ENCODE measurements at regions not wholly inside any gene's neighbourhood (a gene's known extent, or its start where the extent isn't known, plus 50 kb on each side); places are given as distances from the start of the nearest gene placed in this dataset.

DNA sequence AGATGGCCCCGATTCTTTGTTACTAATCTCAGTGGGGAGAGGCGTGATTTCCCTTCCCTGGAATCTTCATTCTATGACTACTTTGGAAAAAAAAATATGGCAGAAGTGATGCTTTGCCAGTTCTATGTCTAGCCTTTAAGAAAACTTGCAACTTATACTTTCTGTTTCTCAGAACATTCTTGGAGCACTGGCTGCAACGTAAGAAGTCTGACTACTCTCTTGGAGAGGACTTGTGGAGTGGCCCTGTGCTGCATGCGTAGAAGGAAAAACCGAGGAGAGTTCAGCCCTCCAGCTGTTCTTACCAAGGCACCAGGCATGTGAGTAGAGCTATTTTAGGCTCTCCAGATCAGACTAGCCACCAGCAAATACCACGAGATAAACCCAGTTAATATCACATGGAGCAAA lies 77.6 kb upstream of the STXBP5 start:
- TF ChIP-seq, protein P1, sequence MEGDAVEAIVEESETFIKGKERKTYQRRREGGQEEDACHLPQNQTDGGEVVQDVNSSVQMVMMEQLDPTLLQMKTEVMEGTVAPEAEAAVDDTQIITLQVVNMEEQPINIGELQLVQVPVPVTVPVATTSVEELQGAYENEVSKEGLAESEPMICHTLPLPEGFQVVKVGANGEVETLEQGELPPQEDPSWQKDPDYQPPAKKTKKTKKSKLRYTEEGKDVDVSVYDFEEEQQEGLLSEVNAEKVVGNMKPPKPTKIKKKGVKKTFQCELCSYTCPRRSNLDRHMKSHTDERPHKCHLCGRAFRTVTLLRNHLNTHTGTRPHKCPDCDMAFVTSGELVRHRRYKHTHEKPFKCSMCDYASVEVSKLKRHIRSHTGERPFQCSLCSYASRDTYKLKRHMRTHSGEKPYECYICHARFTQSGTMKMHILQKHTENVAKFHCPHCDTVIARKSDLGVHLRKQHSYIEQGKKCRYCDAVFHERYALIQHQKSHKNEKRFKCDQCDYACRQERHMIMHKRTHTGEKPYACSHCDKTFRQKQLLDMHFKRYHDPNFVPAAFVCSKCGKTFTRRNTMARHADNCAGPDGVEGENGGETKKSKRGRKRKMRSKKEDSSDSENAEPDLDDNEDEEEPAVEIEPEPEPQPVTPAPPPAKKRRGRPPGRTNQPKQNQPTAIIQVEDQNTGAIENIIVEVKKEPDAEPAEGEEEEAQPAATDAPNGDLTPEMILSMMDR (IDR thresholded peaks at IDR 0.05) = no peak
- no peak overlapping the region for H3K9ac ChIP-seq (ENCODE audit: low read depth in 2 of 2, low read length in 2 of 2)
- H3K27ac ChIP-seq = no peak overlapping the region
- H3K27me3 ChIP-seq = no peaks in the 10 kb centered on the region
- intact Hi-C loops (cut with DNase I) = no loop called here
- no peaks in the 10 kb centered on the region for H3K9me3 ChIP-seq
- no peaks in the 10 kb centered on the region for H3K36me3 ChIP-seq
- no peaks in the 10 kb centered on the region for H3K4me1 ChIP-seq
- DNase-seq = no peak
- H3K4me3 ChIP-seq = no peak overlapping the region

DNA sequence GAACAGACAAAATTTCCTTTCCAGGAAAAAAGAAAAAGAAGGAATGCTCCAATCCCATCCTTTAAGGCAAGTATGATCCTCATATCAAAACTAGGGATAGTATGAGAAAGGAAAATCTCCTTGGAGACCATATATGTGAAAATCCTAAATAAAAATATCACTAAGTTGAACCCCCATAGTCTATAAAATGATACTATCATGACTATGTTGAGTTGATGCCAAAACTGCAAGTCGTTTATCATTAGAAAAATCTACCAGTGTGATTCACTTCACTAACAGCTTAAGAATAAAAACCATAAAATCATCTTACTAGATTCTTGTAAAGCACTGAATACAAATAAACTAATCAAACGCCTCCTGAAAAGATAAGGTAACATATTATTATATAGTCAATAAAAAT lies 76.6 kb upstream of the STXBP5 start:
- Histone ChIP-seq H3K9ac (ENCODE audit: low read depth in 2 of 2, low read length in 2 of 2) (no peak overlapping the region), H3K36me3 (no peaks in the 10 kb centered on the region), H3K9me3 (no peaks in the 10 kb centered on the region), H3K27ac (no peak overlapping the region), H3K4me3 (no peak overlapping the region), H3K27me3 (no peaks in the 10 kb centered on the region), H3K4me1 (no peaks in the 10 kb centered on the region)
- DNase-seq = no peak
- TF ChIP-seq, protein P1 (IDR thresholded peaks at IDR 0.05) = no peak
- intact Hi-C loops (cut with DNase I) = no loop called here

DNA sequence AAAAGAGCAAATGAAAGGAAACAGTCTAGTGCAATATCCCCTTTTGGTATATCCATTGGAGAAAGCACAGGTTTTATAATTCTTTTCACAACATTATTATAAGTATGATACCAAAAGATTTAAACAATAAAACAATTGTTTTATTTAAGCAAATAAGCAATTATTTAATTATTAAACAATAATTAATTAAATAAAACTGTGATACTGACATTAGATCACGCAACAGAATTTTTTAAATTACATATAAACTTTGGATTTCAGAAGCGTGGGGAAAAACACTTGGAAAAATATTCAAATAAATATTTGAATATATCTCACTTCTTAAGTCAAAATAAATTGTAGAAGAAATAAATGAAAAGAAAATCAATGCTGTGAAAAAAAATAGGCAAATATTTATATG lies 76.2 kb upstream of the STXBP5 start:
- TF ChIP-seq, protein P1 (IDR thresholded peaks at IDR 0.05) = no peak
- Histone ChIP-seq H3K27me3 (no peaks in the 10 kb centered on the region), H3K4me1 (no peaks in the 10 kb centered on the region), H3K36me3 (no peaks in the 10 kb centered on the region), H3K9ac (ENCODE audit: low read depth in 2 of 2, low read length in 2 of 2) (no peak overlapping the region), H3K9me3 (no peaks in the 10 kb centered on the region), H3K27ac (no peak overlapping the region), H3K4me3 (no peak overlapping the region)
- intact Hi-C loops (cut with DNase I) = no loop called here
- no peak for DNase-seq

DNA sequence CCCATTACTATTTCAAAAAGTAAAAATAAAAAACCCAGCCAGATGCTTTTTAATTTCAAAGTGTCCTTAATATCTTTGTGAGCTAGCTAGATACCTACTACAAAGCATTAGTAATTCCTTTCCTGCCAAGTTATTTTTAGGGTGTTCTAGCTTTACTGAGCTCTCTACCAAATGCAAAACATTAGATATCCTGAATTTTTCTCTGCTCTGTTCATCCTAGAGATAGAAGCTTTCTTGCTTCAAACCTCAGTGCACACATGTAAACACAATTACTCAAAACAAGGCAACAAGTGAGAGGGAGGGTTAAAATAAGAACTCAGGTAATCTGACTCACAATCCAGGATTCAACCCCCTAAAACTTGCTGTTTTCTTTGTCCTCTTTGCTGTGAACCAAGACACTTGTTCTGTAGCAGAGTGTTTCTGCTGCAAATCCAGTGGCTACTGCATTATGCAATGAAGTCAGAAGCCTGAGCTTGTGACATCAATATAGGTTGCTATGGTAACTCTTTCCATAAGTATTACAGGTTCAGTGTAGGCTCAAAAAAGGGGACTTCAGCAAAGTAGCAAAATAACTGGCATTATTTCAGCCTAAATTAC lies 72.6 kb upstream of the STXBP5 start:
- TF ChIP-seq, protein P1 (IDR thresholded peaks at IDR 0.05) = no peak
- DNase-seq = no peak
- Histone ChIP-seq H3K9me3 (no peaks in the 10 kb centered on the region), H3K4me3 (no peak overlapping the region), H3K9ac (ENCODE audit: low read depth in 2 of 2, low read length in 2 of 2) (no peak overlapping the region), H3K36me3 (no peaks in the 10 kb centered on the region), H3K27ac (no peak overlapping the region), H3K4me1 (no peaks in the 10 kb centered on the region), H3K27me3 (no peaks in the 10 kb centered on the region)
- intact Hi-C loops (cut with DNase I) = no loop called here

DNA sequence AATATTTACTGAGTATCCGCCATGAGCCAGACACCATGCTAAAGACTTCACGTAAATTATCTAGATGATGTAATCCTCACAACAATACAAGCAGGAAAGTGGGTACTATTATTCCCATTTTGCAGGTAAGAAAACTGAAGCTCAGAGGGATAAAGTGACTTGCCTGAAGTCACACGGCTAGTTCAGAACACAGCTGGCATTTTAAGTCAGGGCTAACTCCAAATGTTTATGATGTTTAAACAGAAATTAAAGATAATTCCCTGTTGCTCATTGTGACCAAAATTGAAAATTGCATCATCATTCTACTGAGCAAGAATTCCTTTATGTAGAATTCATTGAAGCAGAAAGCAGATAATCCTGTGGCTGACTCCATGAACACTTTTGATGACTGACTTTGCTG lies 71.3 kb upstream of the STXBP5 start:
- DNase-seq = no peak

More for the DNA sequence above, 71.3 kb upstream of the STXBP5 start:
- H3K27ac ChIP-seq = no peak overlapping the region
- intact Hi-C loops (cut with DNase I) = no loop called here
- no peak overlapping the region for H3K4me3 ChIP-seq
- no peak overlapping the region for H3K9ac ChIP-seq (ENCODE audit: low read depth in 2 of 2, low read length in 2 of 2)
- no peaks in the 10 kb centered on the region for H3K36me3 ChIP-seq
- no peaks in the 10 kb centered on the region for H3K27me3 ChIP-seq
- H3K9me3 ChIP-seq = no peaks in the 10 kb centered on the region
- H3K4me1 ChIP-seq = no peaks in the 10 kb centered on the region
- TF ChIP-seq, protein P1 (IDR thresholded peaks at IDR 0.05) = no peak
